Muscle layer of duodenum (tissue), 2 donors: ENCODE measurements at regions not wholly inside any gene's neighbourhood (a gene's known extent, or its start where the extent isn't known, plus 50 kb on each side); places are given as distances from the start of the nearest gene placed in this dataset.

Experiments used
- H3K27ac ChIP-seq: one replicate; pipeline ENCODE4 v1.7.0; 2013; ENCODE audit warnings: mild to moderate bottlenecking, low read length
- H3K27me3 ChIP-seq: one replicate; pipeline ENCODE4 v1.7.0; 2013; ENCODE audit warnings: low read depth, mild to moderate bottlenecking, control low read depth, low read length
- H3K36me3 ChIP-seq, 2 donors: one replicate each; pipeline ENCODE4 v1.7.0; 2013; ENCODE audit warnings: low read length in 2 of 2, control low read depth in 1 of 2, mild to moderate bottlenecking in 1 of 2; ENCODE audit not compliant: insufficient read depth in 2 of 2, control insufficient read depth in 1 of 2
- H3K4me1 ChIP-seq, 2 donors: one replicate each; pipeline ENCODE4 v1.7.0; 2013; ENCODE audit warnings: low read length in 2 of 2, mild to moderate bottlenecking in 2 of 2, control low read depth in 1 of 2, moderate library complexity in 1 of 2; ENCODE audit not compliant: insufficient read depth in 2 of 2, control insufficient read depth in 1 of 2
- H3K4me3 ChIP-seq, 2 donors: one replicate each; pipeline ENCODE4 v1.7.0; 2013; ENCODE audit warnings: low read length in 2 of 2, low read depth in 1 of 2, mild to moderate bottlenecking in 1 of 2
- H3K9me3 ChIP-seq, 2 donors: one replicate each; pipeline ENCODE4 v1.7.0; 2013; ENCODE audit warnings: low read length in 2 of 2, control low read depth in 1 of 2, mild to moderate bottlenecking in 1 of 2; ENCODE audit not compliant: control insufficient read depth in 1 of 2
- donor health status: healthy.

DNA sequence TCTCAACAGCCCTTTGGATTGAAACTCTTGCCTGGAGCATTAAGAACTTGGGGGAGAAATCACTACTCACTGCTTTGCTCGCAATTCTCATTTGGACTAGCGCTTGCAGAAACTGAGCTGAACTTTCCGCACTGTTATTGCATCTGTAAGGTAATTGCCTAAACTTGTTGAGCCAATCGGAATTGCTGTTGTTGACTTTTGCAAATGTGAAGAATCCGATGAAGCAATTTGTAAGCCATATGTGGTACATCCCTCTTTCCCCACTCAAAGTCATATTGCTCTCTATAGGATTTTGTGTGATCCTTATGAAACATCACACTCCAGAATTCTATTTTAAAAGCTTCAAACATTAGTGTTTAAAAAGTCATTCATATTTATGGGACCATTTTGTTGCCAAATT lies 191.7 kb upstream of the GBE1 start:
- H3K27ac ChIP-seq, result no peak overlapping the region
- no peaks in the 10 kb centered on the region for H3K27me3 ChIP-seq
- no peak overlapping the region for H3K4me3 ChIP-seq
- H3K4me1 ChIP-seq, result no peaks in the 10 kb centered on the region
- H3K9me3 ChIP-seq, result no peaks in the 10 kb centered on the region
- no peaks in the 10 kb centered on the region for H3K36me3 ChIP-seq

DNA sequence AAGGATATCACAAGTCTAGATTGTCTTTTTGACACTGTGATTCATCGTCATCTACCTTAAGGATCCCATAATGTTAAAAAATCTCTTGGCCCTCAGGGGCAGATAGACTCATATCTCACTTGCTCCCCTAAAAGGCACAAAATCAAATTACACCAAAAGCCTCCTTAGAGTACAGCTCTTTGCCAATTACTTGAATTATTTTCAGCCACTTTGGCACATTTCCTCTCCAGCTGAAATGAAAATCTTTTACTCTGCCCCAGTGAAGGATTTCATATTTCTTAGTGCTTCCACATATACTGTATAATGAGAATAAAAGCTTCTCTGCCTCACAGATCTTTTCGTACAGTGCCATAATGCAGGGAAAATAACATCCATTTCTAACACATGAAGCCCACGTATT lies 190.7 kb upstream of the GBE1 start:
- Histone ChIP-seq H3K4me1 (no peaks in the 10 kb centered on the region), H3K27me3 (no peaks in the 10 kb centered on the region), H3K27ac (no peak overlapping the region), H3K9me3 (no peaks in the 10 kb centered on the region), H3K4me3 (no peak overlapping the region), H3K36me3 (no peaks in the 10 kb centered on the region)

DNA sequence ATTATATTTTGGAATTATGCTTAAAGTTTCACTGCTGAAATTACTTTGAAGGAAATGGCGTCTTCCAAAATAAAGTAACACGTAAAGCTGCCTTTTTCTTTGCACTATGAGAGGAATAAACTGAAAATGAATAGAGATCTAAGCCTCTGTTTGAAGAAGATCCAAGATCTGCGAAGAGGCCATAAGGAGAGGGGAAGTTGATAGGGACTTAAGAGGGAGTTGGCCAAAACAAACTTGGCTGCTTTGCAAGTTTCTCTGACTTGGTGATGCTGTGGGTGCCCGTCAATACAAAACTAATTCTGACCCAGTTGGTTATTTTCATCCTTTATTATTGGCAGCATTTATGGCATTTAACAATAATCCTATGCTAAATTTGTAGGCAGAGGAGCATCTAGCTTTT lies 190.2 kb upstream of the GBE1 start:
- H3K36me3 ChIP-seq, result no peaks in the 10 kb centered on the region
- no peaks in the 10 kb centered on the region for H3K4me1 ChIP-seq
- H3K27ac ChIP-seq, result no peak overlapping the region
- H3K27me3 ChIP-seq, result no peaks in the 10 kb centered on the region
- H3K4me3 ChIP-seq, result no peak overlapping the region
- no peaks in the 10 kb centered on the region for H3K9me3 ChIP-seq

DNA sequence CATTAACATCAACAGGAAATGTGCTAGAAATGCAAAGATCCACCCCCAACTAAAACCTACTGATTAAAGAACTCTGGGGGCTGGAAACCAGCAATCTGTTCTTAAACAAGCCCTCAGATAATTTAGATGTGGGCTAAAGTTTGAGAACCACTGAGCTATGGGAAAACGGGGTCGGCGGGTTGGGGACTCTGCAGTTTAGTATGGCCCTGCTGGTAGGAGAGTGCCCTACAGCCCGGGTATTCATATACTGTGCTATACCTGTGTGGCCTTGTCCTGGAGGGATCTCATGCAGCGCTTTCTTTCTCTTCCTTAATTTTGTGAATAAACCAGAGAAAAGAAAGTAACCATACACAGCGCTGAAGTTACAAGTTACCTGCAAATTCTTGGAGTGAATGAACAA lies 189.7 kb upstream of the GBE1 start:
- Histone ChIP-seq H3K27me3 (no peaks in the 10 kb centered on the region), H3K9me3 (no peaks in the 10 kb centered on the region), H3K4me3 (no peak overlapping the region), H3K27ac (no peak overlapping the region), H3K4me1 (no peaks in the 10 kb centered on the region), H3K36me3 (no peaks in the 10 kb centered on the region)

DNA sequence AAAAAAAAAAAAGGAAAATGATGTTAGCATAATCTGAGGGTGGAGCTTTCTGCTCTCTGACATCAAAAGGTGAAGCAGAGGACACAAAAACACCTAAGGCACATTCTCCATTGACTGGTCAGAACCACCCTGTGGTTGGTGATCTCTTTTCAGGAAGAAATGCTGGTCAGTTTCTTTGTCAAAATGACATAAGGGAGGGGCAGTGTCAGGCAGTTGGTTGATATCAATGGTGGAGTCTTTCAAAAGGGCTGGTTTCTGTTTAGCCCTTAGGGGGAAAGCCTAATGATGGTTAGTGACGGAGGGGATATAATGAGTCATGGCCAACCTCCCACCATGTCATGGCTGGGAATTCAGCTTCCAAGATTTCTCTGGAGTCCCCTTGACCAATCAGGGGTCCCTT lies 185.9 kb upstream of the GBE1 start:
- no peak overlapping the region for H3K4me3 ChIP-seq
- H3K4me1 ChIP-seq, result no peaks in the 10 kb centered on the region
- no peaks in the 10 kb centered on the region for H3K36me3 ChIP-seq
- peaks cover 0 to 16% of the 10 kb centered on the region in 2 donors for H3K9me3 ChIP-seq
- H3K27me3 ChIP-seq, result no peaks in the 10 kb centered on the region
- H3K27ac ChIP-seq, result no peak overlapping the region

DNA sequence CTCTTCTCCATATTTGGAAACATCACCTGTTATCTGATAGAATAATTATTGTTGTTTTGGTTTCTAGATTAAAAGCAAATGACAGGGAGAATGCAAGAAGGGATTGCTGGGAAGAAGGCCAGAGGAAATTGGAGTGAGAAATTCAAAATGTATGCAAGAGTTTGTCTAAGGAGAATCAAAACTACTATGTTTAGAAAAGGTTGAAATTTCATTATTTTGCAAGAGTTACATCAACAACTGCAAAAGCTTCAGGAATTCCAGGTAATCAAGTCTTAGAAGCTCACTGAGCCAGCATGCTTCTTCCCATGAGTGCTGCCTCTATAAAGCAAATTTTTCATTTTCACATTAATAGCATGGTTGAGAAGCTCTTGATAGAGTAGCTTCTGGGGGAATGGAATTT lies 177.2 kb upstream of the GBE1 start:
- H3K4me3 ChIP-seq, result no peak overlapping the region

DNA sequence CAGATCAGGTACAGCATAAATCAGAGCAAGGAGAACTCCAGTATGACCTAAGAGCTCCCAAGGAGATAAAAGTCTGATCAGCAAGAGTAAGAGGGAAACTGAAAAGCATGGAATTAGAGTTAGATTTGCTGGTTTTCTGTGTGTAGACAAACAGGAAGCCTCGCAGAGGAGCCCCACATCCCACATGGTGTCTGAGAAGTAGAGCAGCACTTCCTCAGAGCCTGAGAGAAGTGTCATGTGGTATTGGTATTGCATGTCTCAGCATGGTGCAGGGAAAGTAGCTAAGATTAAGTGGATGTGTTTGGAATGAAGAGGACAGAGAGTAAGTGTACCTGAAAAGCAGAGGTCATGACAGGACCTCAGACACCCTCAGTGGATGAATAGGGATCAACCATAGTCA lies 175.4 kb upstream of the GBE1 start:
- no peak overlapping the region for H3K4me3 ChIP-seq
- no peak overlapping the region for H3K27ac ChIP-seq
- H3K36me3 ChIP-seq, result no peaks in the 10 kb centered on the region
- H3K9me3 ChIP-seq, result no peaks in the 10 kb centered on the region
- H3K4me1 ChIP-seq, result no peaks in the 10 kb centered on the region
- no peaks in the 10 kb centered on the region for H3K27me3 ChIP-seq

More for the DNA sequence above, 177.2 kb upstream of the GBE1 start:
- no peaks in the 10 kb centered on the region for H3K4me1 ChIP-seq
- H3K27me3 ChIP-seq, result no peaks in the 10 kb centered on the region
- peaks cover 0 to 2% of the 10 kb centered on the region in 2 donors for H3K9me3 ChIP-seq
- H3K36me3 ChIP-seq, result no peaks in the 10 kb centered on the region
- H3K27ac ChIP-seq, result no peak overlapping the region

DNA sequence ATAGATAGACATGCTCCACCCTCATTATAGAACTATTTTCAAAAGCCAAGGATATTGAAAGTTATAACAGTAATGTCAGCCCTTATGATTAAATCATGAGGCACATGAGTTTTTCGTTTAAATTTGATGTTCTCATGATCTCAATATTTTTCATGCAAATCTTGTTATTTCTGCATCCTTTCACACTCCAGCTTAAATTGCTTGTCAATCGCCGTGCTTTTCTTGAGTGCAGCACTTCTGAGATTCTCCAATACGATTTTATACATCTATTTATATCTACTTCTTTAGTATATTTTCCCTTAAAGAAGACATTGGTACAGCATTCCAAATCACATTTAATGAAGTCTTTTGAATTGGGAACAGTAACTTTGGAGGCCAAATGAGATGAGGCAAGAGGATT lies 171.2 kb upstream of the GBE1 start:
- Histone ChIP-seq H3K27ac (no peak overlapping the region), H3K4me3 (no peak overlapping the region), H3K4me1 (no peaks in the 10 kb centered on the region), H3K27me3 (no peaks in the 10 kb centered on the region), H3K9me3 (no peaks in the 10 kb centered on the region), H3K36me3 (no peaks in the 10 kb centered on the region)

DNA sequence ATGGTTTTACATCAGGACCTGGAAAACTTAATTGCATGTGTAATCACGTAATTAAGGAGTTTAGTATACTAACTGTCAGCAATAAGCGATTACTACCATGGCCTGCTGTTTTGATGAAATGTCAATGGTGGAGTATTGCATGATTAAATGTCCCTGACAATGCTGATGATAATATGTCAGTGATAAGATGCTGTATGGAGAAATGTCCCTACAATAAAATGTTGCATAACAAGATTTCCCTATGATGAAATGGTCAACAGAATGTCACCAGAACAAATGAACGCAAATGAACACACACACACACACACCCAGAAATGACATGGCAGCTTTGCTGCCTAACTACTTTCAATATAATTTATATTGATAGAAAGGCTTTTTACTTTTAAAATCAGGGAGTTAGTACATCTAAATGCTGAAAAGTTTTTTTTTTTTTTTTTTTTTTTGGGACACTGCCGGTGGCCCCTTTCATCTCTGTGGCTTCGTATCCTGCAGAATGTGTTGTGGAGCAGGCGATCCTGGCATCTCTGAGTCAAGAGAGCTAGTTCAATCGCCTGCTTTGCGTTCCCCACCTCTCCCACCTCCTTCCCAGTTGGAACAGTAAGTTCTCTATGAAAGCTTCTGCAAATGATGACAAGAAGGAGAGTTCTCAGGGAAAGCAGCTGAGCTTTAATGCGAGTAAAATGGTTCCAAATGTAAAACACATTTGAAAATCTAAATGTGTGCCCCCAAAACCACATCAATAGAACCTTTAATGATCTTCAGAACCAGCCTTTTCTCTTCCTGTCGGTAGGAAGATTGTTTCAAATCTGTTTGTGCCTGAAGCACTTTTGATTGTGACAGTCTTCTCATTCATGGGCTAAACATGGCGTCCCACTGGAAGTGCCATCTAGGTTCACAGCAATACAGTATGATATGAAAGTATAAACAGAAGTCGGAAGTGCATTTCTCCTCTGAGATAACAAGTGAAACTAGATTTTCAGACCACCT lies 170.1 kb upstream of the GBE1 start:
- Histone ChIP-seq H3K27ac (no peak overlapping the region), H3K4me1 (no peaks in the 10 kb centered on the region), H3K4me3 (no peak overlapping the region), H3K9me3 (no peaks in the 10 kb centered on the region), H3K27me3 (no peaks in the 10 kb centered on the region), H3K36me3 (no peaks in the 10 kb centered on the region)

DNA sequence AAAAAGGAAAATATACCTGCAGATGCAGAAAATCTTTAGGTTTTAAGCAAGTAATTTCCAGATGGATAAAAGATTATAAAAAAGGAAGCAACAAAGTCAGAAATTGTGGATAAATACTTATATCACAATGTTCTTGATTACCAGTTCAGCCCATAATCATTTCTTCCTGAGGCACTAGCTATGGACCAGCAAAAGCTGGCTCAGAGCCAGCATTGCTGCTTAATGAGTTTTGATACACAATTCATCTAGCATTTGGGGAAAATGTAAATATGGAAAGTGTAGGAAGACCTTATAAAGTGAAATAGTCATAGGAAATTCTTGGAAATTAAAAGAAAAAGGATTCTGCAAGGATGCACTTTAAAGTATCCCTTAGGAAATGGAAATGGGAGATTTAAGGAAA lies 168.3 kb upstream of the GBE1 start:
- H3K36me3 ChIP-seq, result no peaks in the 10 kb centered on the region
- no peak overlapping the region for H3K4me3 ChIP-seq
- no peaks in the 10 kb centered on the region for H3K9me3 ChIP-seq
- H3K4me1 ChIP-seq, result no peaks in the 10 kb centered on the region
- H3K27ac ChIP-seq, result no peak overlapping the region
- H3K27me3 ChIP-seq, result no peaks in the 10 kb centered on the region

DNA sequence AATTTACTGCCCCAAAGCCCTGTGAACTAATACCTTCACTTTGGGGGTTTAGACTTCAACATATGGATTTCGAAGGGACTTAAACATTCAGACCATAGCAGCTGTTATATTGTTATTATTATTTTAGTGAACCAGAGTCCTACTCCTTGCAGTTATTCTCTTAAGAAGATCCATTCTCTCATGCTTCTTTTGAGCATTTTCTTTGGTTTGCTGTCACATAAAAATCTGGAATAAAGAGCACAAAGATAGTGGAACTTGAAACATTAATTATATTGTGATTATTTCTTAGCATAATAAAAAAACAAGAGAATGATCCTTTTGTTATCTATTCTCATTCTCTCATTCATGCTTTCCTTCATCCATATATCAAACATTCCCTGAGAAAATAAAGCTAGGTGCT lies 166.4 kb upstream of the GBE1 start:
- Histone ChIP-seq H3K4me3 (no peak overlapping the region), H3K27ac (no peak overlapping the region), H3K36me3 (no peaks in the 10 kb centered on the region), H3K4me1 (no peaks in the 10 kb centered on the region), H3K27me3 (no peaks in the 10 kb centered on the region), H3K9me3 (no peaks in the 10 kb centered on the region)

DNA sequence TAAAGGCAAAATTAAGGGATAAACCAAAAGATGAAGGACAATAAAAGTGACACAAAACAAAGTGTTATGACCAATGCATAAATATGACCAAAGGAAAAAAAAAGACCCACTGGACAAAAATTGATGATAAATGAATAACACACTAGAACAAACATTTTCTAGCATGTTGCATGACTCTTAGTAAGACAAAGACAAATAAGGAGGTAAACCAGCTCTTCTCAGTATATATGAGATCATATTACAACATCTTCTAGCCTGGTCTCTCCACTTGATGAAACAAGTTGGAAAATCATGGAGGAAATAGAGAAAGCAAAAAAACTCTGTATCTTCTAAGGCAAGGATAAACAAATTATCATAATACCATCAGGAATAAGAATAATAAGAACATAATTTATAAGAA lies 163.9 kb upstream of the GBE1 start:
- Histone ChIP-seq H3K27ac (no peak overlapping the region), H3K4me1 (no peaks in the 10 kb centered on the region), H3K27me3 (no peaks in the 10 kb centered on the region), H3K9me3 (no peaks in the 10 kb centered on the region), H3K4me3 (no peak overlapping the region), H3K36me3 (no peaks in the 10 kb centered on the region)
